ENCODE measurements at regions not wholly inside any gene's neighbourhood (a gene's known extent, or its start where the extent isn't known, plus 50 kb on each side); places are given as distances from the start of the nearest gene placed in this dataset.
A peak's percentile ranks its signal among the peaks of the same experiment; 100 is the strongest.
"Not testable (repeated sequence)": the region's sequence is repeated elsewhere in the genome, so short reads cannot be mapped to it uniquely, and the experiment has no call there.

DNA sequence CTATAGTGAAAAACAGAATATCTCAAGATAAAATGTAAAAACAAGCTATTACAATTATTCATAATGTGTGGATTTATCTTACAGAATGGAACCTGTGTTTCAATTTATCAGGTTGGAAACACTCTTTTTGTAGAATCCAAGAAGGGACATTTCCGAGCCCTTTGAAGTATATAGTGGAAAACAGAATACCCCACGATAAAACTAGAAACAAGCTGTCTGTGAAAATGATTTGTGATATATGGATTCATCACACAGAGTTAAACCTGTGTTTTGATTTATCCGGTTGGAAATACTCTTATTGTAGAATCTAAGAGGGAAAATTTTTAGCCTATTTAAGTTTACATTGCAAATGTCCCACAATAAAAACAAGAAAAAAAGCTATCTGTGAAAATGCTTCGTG lies 388.2 kb downstream of the PRDM9 start:
- no peak for TF ChIP-seq CTCF (IDR thresholded peaks at IDR 0.05)
- no peak for TF ChIP-seq POLR2A (IDR thresholded peaks at IDR 0.05)
- no peaks in the 10 kb centered on the region for H3K27me3 ChIP-seq
- no peak overlapping the region for H3K27ac ChIP-seq
- H3K4me3 ChIP-seq: no peak overlapping the region
- intact Hi-C loops (cut with DNase I): no loop called here
- WGBS, 4 donors: 65 to 73% (median 73%) methylated on average over 4 of the region's 4 CpGs
- DNase-seq (no peak), ATAC-seq (no peak)
- H3K4me1 ChIP-seq: no peaks in the 10 kb centered on the region
- H3K9me3 ChIP-seq: peaks cover 0 to 31% (median 4%) of the 10 kb centered on the region in 12 donors
- no peaks in the 10 kb centered on the region for H3K36me3 ChIP-seq

DNA sequence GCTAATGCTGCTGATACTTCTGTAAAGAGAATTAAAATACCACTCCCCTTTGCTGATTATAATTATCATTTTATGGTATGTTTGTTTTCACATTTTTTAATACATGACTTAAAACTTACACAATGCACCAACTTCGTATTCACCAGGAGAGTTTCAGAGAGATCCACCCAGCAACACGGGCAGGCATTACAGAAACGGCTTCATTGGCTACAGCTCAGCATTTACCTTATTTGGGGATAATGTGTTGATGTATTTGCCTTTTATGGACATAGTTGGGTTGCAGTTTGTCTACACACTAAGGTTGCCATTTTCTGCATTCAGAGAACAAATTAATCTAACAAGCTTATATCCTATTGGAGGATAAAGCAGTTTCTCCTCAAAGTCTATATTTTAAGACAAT lies 423.6 kb downstream of the PRDM9 start:
- no peak overlapping the region for H3K4me3 ChIP-seq
- no peak for TF ChIP-seq CTCF (IDR thresholded peaks at IDR 0.05)
- no peak for TF ChIP-seq POLR2A (IDR thresholded peaks at IDR 0.05)
- H3K4me1 ChIP-seq: no peaks in the 10 kb centered on the region
- no peaks in the 10 kb centered on the region for H3K27me3 ChIP-seq
- no peaks in the 10 kb centered on the region for H3K36me3 ChIP-seq
- DNase-seq (no peak), ATAC-seq (no peak)
- intact Hi-C loops (cut with DNase I): loop anchor here in 1 of 10 donors (1.0 kb wide), 1 partner anchor 12 kb away; no protein-coding TSS in a partner anchor
- 63 to 79% (median 74%) methylated on average over 3 of the region's 3 CpGs for WGBS, 4 donors
- H3K9me3 ChIP-seq: peaks cover 0 to 7% (median 0%) of the 10 kb centered on the region in 12 donors
- no peak overlapping the region for H3K27ac ChIP-seq

- peak overlapping the region in 6 of 12 donors; percentile 18 to 52 (median 43) for H3K4me3 ChIP-seq
- DNase-seq; H3K36me3 ChIP-seq; intact Hi-C loops (cut with DNase I); H3K27ac ChIP-seq; H3K27me3 ChIP-seq; H3K4me1 ChIP-seq: not testable (repeated sequence)
- whole genome bisulfite sequencing, 4 donors: 84 to 92% (median 84%) methylated on average over 29 to 47 of the region's 47 CpGs
- H3K9me3 ChIP-seq: peaks cover 0 to 22% (median 4%) of the 10 kb centered on the region in 12 donors
- ATAC-seq: peak in 3 of 4 donors; percentile 37 to 62 (median 55)
Observed at GRCh38 chr5:23951261-23951928, 444.0 kb downstream of the PRDM9 start.

DNA sequence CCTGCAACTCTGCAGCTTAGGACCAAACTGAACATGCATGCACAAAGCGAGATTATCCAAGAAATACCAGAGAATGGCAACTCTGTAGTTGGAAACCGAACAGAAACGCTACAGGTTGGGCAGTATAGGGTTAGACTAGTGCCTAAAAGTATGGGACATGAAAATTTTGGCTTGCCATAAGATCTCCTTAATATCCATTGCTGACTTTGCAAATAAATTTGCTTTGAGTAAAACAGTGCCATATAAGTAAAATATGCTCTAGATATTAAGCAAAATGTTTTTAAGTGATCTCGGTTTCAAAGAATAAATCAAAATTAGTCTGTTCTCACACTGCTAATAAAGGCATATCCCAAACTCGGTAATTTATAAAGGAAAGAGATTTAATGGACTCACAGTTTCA lies 456.0 kb downstream of the PRDM9 start:
- 75 to 84% (median 79%) methylated on average over 5 of the region's 5 CpGs for WGBS, 4 donors
- intact Hi-C loops (cut with DNase I): no loop called here
- TF ChIP-seq POLR2A (IDR thresholded peaks at IDR 0.05) (no peak), CTCF (IDR thresholded peaks at IDR 0.05) (no peak)

DNA sequence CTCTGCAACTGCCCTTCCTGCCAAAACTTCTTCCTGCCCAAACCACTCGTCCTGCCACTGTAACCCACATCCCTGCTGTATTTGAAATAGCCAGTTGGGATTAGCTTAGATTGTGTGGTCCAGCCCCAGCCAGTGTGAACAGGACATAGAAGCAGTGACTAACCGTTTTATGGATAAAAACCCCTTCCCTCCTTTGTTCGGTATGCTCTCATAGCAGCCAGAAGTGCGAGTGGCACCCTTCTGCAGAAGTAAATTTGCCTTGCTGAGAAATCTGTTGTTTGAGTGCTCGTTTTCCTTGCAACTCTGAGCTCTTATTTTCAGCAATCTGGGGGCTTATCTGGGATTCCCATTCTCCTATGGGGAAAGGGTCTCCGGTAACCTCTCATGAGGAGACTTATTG lies 470.0 kb downstream of the PRDM9 start:
- Histone ChIP-seq H3K4me3 (no peak overlapping the region), H3K9me3 (peaks cover 0 to 32% (median 16%) of the 10 kb centered on the region in 12 donors), H3K27me3 (no peaks in the 10 kb centered on the region), H3K4me1 (no peaks in the 10 kb centered on the region), H3K36me3 (no peaks in the 10 kb centered on the region), H3K27ac (no peak overlapping the region)
- DNase-seq (no peak), ATAC-seq (no peak)
- no peak for TF ChIP-seq POLR2A (IDR thresholded peaks at IDR 0.05)
- TF ChIP-seq CTCF (IDR thresholded peaks at IDR 0.05): no peak
- WGBS, 4 donors: 61 to 71% (median 67%) methylated on average over 6 of the region's 6 CpGs
- intact Hi-C loops (cut with DNase I): no loop called here

More for the DNA sequence above, 456.0 kb downstream of the PRDM9 start:
- no peaks in the 10 kb centered on the region for H3K36me3 ChIP-seq
- no peak overlapping the region for H3K27ac ChIP-seq
- no peak for DNase-seq
- no peaks in the 10 kb centered on the region for H3K4me1 ChIP-seq
- H3K4me3 ChIP-seq: no peak overlapping the region
- H3K9me3 ChIP-seq: peaks cover 0 to 4% (median 0%) of the 10 kb centered on the region in 12 donors
- ATAC-seq: no peak
- no peaks in the 10 kb centered on the region for H3K27me3 ChIP-seq

All from heart left ventricle (tissue), 16 donors.